GM10248 (cell line): ENCODE measurements at regions not wholly inside any gene's neighbourhood (a gene's known extent, or its start where the extent isn't known, plus 50 kb on each side); places are given as distances from the start of the nearest gene placed in this dataset.

Experiments
- CTCF ChIA-PET: fragments of 300-600 bp; sonication (Branson Sonifier 250); formaldehyde crosslinking; extraction: SDS; loops from one replicate; lab custom pipeline; 2021; ENCODE audit warnings: antibody characterized with exemption; lab: Yijun Ruan, JAX
- POLR2A ChIA-PET: fragments of 350-650 bp; sonication (Branson Sonifier 250); formaldehyde crosslinking; extraction: SDS; loops from one replicate; lab custom pipeline; 2020; ENCODE audit warnings: antibody characterized with exemption; lab: Yijun Ruan, JAX
- DNase-seq: peaks from one replicate; pipeline ENCODE4 v3.0.0; 2012; ENCODE audit errors: extremely low spot score
- TF ChIP-seq, protein P1 (sequence below): IDR thresholded peaks from 2 replicates; pipeline ENCODE4 v1.5.1; 2012; ENCODE audit warnings: mild to moderate bottlenecking, low read depth; ENCODE audit errors: extremely low read depth, missing control alignments, control extremely low read depth

DNA sequence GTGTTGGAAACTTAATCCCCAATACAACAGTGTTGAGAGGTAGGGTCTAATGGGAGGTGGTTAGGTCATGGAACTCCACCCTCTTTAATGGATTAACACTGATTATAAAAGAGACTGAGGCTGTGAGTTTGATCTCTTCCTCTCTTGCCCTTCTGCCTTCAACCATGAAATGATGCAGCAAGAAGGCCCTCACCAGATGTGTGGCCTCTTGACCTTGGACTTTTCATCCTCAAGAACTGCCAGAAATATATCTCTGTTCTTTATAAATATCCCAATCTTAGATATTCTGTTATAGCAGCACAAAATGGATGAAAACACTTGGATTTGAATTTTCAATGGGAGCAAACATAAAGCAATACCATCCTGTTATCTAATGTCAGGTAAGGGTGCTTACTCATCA lies 67.6 kb downstream of the NMUR2 start:
- TF ChIP-seq, protein P1, sequence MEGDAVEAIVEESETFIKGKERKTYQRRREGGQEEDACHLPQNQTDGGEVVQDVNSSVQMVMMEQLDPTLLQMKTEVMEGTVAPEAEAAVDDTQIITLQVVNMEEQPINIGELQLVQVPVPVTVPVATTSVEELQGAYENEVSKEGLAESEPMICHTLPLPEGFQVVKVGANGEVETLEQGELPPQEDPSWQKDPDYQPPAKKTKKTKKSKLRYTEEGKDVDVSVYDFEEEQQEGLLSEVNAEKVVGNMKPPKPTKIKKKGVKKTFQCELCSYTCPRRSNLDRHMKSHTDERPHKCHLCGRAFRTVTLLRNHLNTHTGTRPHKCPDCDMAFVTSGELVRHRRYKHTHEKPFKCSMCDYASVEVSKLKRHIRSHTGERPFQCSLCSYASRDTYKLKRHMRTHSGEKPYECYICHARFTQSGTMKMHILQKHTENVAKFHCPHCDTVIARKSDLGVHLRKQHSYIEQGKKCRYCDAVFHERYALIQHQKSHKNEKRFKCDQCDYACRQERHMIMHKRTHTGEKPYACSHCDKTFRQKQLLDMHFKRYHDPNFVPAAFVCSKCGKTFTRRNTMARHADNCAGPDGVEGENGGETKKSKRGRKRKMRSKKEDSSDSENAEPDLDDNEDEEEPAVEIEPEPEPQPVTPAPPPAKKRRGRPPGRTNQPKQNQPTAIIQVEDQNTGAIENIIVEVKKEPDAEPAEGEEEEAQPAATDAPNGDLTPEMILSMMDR: no peak
- CTCF ChIA-PET: interaction anchor here (5.1 kb wide), 1 partner anchor 12 kb away, joined by 36 read pairs; no protein-coding TSS in a partner anchor
- POLR2A ChIA-PET: no interaction called here
- no peak for DNase-seq

GRCh38 chr5:152335461-152335860 lies 69.6 kb downstream of the NMUR2 start:
- DNase-seq: no peak
- CTCF ChIA-PET: interaction anchor here (0.9 to 5.1 kb wide), 3 partner anchors 11 to 17 kb away, joined by 3 to 36 read pairs (median 4); no protein-coding TSS in a partner anchor
- POLR2A ChIA-PET: no interaction called here
- TF ChIP-seq, protein P1: no peak

GRCh38 chr5:152332716-152333460 lies 72.2 kb downstream of the NMUR2 start:
- TF ChIP-seq, protein P1: no peak
- no peak for DNase-seq
- ChIA-PET CTCF (interaction anchor here (1.5 kb wide), 1 partner anchor 15 kb away, joined by 5 read pairs; no protein-coding TSS in a partner anchor), POLR2A (interaction anchor here (0.7 kb wide), 1 partner anchor 685 kb away, joined by 3 read pairs; no protein-coding TSS in a partner anchor)

- ChIA-PET CTCF (no interaction called here), POLR2A (no interaction called here)
- TF ChIP-seq, protein P1: no peak
- no peak for DNase-seq
Measured at GRCh38 chr5:152331718-152332117, 73.4 kb downstream of the NMUR2 start.

GRCh38 chr5:152331006-152331405 lies 74.1 kb downstream of the NMUR2 start:
- CTCF ChIA-PET: no interaction called here
- no peak for DNase-seq
- TF ChIP-seq, protein P1: no peak
- POLR2A ChIA-PET: no interaction called here

DNA sequence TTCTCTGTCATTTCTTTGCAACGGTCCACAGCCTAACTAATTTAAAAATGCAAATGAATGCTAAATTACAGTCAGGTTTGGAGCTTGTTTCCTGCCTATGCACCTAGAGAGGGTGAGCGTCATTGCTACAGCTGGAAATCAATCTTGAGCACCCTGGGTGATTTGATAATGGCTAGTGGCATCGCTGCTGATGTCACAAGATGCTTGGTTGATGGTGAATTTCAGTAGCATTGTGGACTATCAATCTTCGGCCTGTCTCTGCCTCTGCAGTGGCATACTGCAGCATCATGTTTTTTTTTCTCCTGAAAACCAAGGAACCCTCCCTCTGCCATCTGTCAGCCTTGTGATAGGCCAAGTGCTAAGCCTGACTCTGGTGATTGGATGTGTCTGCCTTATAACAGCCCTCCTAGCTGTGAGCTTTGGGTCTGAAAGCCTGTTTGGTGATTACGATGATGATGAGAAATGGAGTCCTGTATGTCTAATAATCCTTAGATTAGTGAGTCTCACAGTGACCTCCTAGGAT lies 75.3 kb downstream of the NMUR2 start:
- ChIA-PET CTCF (interaction anchor here (1.9 kb wide), 1 partner anchor 20 kb away, joined by 10 read pairs; no protein-coding TSS in a partner anchor), POLR2A (no interaction called here)
- no peak for DNase-seq
- TF ChIP-seq, protein P1: no peak
